ENCODE measurements at regions not wholly inside any gene's neighbourhood (a gene's known extent, or its start where the extent isn't known, plus 50 kb on each side); places are given as distances from the start of the nearest gene placed in this dataset.
A peak's percentile ranks its signal among the peaks of the same experiment; 100 is the strongest.

- Mint-ChIP-seq H3K4me3 (no peak overlapping the region), H3K27ac (no peak overlapping the region), H3K4me1 (no peaks in the 10 kb centered on the region), H3K9me3 (no peaks in the 10 kb centered on the region), H3K27me3 (ENCODE audit: low read depth, poor library complexity) (peaks cover 5% of the 10 kb centered on the region), H3K36me3 (ENCODE audit: low read depth) (no peaks in the 10 kb centered on the region)
- DNase-seq = no peak
- no peak for TF ChIP-seq CTCF (IDR thresholded peaks at IDR 0.05)
Observed at GRCh38 chr20:19095762-19096161, 116.7 kb upstream of the SLC24A3 start.

- Mint-ChIP-seq H3K36me3 (ENCODE audit: low read depth) (no peaks in the 10 kb centered on the region), H3K4me1 (no peaks in the 10 kb centered on the region), H3K4me3 (no peak overlapping the region), H3K27me3 (ENCODE audit: low read depth, poor library complexity) (peaks cover 3% of the 10 kb centered on the region), H3K27ac (no peak overlapping the region), H3K9me3 (no peaks in the 10 kb centered on the region)
- TF ChIP-seq CTCF (IDR thresholded peaks at IDR 0.05) = no peak
- no peak for DNase-seq
Observed at GRCh38 chr20:19096843-19097242, 115.6 kb upstream of the SLC24A3 start.

GRCh38 chr20:19098117-19098516 lies 114.3 kb upstream of the SLC24A3 start:
- DNase-seq = no peak
- no peaks in the 10 kb centered on the region for H3K9me3 Mint-ChIP-seq
- H3K4me3 Mint-ChIP-seq = no peak overlapping the region
- H3K36me3 Mint-ChIP-seq (ENCODE audit: low read depth) = no peaks in the 10 kb centered on the region
- H3K4me1 Mint-ChIP-seq = no peaks in the 10 kb centered on the region
- H3K27ac Mint-ChIP-seq = no peak overlapping the region
- H3K27me3 Mint-ChIP-seq (ENCODE audit: low read depth, poor library complexity) = peaks cover 3% of the 10 kb centered on the region
- TF ChIP-seq CTCF (IDR thresholded peaks at IDR 0.05) = no peak

GRCh38 chr20:19098806-19099578 lies 113.5 kb upstream of the SLC24A3 start:
- Mint-ChIP-seq H3K27me3 (ENCODE audit: low read depth, poor library complexity) (peaks cover 3% of the 10 kb centered on the region), H3K36me3 (ENCODE audit: low read depth) (no peaks in the 10 kb centered on the region), H3K4me1 (no peaks in the 10 kb centered on the region), H3K27ac (peak overlapping the region; percentile 61), H3K9me3 (no peaks in the 10 kb centered on the region), H3K4me3 (no peak overlapping the region)
- no peak for DNase-seq
- TF ChIP-seq CTCF (IDR thresholded peaks at IDR 0.05) = no peak

- no peak for TF ChIP-seq CTCF (IDR thresholded peaks at IDR 0.05)
- H3K27ac Mint-ChIP-seq = peak overlapping the region; percentile 61
- no peak overlapping the region for H3K4me3 Mint-ChIP-seq
- no peak for DNase-seq
- H3K9me3 Mint-ChIP-seq = no peaks in the 10 kb centered on the region
- no peaks in the 10 kb centered on the region for H3K4me1 Mint-ChIP-seq
- peaks cover 3% of the 10 kb centered on the region for H3K27me3 Mint-ChIP-seq (ENCODE audit: low read depth, poor library complexity)
- no peaks in the 10 kb centered on the region for H3K36me3 Mint-ChIP-seq (ENCODE audit: low read depth)
Observed at GRCh38 chr20:19099596-19100545, 112.6 kb upstream of the SLC24A3 start.
